Stimulated activated CD4-positive, alpha-beta T cell treated with anti-CD3 and anti-CD28 coated beads, Interleukin-1b, Interleukin-23, amount 100 ng/mL, for 1 hour (primary cell): ENCODE measurements at regions not wholly inside any gene's neighbourhood (a gene's known extent, or its start where the extent isn't known, plus 50 kb on each side); places are given as distances from the start of the nearest gene placed in this dataset.

Experiments
- DNase-seq, 2 donors: peaks; one replicate each; pipeline ENCODE4 v3.0.0-alpha.2; 2020; ENCODE audit warnings: low read depth in 2 of 2

DNA sequence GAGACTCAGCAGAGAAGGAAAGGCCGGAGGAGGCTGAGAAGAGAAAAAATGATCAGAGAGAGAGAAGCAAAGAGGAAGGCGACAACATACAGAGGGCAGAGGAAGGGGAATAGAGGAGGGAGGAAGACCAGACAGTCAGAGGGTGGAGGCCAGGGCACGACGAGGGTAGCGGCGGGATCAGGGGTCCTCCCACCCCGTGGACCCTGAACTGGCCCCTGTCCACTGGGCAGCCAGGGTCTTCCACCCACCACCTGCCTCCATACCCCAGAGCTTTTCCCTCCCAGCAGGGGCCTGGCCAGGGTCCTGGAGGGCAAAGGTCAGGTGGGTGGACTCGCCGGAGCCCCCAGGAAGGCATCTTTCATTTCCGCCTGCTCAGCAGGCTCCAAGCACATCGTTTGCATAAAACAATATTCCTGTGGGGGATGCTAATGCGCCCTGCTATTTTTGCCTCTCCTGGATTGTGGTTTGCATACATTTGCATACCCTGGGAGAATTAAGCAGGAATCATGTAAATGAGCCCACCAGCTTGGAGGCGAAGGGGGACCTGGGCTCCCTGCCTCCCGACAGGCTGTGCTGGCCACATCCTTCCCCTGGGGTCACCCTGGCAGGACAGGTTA is 394.1 kb downstream of the MN1 start:
- DNase-seq: no peak

DNA sequence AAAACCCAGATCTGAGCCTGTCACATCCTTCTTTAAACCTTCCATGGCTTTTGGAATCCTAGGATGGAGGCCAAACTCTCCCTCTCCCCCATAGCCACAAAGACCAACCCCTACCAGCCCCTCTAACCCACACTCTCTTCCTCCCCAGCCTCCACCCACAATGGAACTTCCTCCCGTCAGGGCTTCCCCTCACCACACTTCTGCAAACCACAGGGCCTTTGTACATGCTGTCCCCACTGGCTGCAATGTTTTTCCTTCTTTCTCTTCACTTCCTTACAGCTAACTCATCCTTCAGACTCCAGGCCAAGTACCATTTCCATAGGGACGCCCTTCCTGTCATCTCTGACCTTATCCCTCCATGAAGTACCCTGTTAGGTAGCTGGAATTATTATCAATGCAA is 393.5 kb downstream of the MN1 start:
- DNase-seq: no peak

DNA sequence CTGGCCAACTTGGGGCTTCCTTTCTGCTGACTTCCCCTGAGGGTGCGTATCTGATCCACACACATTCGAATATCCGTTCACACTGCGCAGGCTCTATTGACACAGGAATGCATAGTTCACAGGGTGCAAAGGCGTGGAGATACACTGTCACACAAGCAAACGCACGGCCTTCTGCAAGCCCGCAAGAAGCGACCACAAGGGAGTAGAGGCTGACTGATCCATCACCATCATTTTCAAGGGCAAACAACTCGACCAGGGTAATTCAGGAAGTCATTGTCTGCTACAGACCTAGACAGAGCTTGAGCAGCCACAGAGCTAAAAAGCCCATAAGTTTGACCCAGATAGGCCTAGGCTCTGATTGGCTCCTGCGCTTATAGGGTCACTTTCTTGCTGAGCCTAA is 392.3 kb downstream of the MN1 start:
- DNase-seq: no peak

DNA sequence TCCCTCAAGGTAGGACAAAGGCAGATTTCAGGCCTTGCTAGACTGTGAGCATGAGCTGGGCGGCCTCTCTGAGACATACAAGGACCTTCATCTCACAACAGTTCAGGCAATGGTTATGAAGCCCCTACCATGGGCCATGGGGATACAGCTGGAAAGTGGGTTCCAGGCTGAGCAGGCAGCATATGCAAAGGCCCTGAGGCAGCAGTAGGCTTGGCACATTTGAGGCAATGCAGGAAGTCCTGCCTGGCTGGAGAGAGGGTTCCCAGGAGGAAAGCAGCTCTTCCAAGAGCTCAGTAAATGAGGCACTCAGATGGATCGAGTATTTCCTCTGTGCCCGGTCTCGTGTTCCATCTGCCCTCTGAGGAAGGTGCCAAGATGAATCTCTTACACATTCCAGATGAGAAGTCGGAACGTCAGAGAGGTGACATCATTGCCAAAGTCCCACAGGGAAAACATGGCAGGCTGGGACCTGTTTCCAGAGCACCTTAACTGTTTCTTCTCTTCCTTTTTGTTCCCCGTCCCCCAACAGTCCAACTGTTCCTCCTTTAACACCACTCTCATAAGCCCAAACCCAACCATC is 388.6 kb downstream of the MN1 start:
- DNase-seq: no peak

DNA sequence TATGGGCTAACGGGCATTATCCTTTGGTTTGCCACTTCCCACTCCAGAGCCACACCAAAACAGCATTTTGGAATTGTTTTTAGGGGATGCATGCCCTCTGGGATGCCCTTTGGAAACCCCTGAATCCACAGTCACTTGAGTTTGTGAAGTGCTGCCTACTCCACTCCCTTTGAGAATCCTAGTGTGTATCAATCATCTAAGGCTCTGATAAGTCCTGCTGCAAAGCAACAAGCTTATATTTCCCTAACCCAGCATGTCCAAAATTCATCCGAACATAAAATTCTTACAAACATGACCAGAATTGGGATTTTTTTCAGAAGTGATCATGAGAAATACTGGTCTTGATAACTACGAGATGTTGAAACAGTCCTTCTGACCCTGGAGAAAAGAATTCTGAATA is 387.9 kb downstream of the MN1 start:
- DNase-seq: no peak

DNA sequence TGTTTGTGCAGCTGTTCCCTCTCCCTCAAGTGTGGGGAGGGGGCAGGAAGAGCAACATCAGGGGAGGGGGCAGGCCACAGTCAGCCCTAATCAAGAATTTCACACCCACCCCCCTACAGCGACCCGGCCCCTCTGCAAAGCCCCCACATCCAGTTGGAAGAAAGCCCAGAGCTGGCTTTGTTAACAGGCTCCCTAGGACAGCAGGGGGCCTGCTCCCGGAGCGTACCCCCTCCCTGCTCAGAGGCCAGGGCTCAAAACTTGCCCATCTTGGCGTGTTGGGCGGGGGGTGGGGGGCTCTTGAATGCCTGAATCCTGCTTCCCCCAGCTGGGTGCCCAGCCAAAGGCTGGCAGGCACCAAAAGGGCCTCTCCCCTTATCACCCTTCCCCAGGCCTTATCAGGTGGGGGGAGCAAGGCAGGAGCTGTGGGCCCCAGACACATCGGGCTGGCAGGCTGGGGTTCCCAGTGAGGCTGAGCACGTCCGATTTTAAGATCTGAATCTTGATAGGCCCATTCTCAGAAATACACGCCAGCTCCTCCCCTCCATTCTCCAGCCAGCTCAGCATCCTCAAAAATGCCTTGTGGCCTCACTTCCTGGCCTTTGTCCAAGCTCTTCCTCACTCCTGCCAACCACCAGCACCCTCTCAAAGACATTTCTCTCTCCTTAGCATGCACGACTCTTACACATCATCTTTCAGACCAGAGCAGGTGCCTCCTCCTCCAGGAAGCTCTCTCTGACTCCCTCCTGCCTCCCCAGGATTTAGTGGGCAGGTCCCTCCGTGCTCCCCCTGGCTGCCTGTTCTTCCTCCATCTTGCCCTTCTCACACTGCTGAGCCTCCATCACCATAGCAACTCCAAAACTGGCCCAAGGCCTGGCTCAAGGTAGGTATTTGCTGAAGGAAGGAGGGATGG is 384.8 kb downstream of the MN1 start:
- DNase-seq: no peak

DNA sequence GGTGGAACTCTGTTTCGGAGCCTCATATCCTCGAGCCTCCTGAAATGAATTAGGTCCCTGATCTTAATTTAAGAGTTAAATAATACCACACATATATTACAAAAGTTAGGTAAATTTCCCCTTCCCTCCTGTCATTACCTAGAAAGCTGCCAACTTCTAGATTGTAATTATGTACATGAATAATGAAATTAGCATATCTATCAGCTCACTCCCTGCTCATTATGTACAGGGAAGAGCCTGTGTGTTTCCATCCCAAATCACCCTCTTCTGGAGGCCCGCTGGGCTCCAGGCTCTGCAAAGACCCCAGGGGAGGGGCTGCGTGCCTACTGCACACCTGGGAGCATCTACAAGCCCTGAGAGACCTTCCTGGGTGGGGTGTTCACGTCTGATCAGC is 384.1 kb downstream of the MN1 start:
- no peak for DNase-seq

DNA sequence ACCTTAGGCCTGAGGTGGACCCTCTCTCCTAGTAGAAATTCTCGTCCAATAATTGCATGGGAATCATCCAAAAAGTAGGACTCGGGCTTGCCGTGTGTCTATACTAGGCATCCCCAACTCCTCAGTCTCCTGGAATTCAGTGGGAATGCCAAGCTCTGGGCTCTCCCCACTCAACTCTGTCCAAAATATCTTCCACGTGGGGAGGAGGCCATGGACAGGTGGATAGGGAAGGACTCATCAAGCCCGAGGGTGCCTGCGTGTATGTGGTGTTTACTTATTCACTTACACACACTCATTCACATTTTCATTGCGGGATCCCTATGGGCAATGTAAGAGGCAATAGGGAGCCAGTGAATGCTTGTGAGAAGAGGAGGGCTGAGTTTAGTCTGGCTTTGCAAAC is 383.3 kb downstream of the MN1 start:
- DNase-seq: no peak

DNA sequence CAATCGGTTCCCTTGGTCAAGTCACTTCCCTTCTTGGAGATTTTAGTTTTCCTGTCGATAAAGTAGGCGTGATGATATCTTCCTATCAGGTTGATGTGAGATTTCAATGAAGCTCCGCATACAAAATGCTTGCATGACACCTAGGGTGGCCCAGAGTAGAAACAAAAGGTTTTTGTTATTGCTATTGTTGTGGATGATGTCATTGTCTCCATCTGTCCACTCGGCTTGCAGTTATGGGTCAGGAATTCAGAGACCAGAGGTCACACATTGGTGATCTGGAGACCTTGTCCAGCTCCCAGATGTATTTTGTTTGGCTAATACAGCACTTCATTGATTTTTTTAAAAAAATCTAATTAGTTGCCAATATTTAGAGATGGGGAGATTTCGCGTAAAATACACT is 382.1 kb downstream of the MN1 start:
- DNase-seq: no peak

DNA sequence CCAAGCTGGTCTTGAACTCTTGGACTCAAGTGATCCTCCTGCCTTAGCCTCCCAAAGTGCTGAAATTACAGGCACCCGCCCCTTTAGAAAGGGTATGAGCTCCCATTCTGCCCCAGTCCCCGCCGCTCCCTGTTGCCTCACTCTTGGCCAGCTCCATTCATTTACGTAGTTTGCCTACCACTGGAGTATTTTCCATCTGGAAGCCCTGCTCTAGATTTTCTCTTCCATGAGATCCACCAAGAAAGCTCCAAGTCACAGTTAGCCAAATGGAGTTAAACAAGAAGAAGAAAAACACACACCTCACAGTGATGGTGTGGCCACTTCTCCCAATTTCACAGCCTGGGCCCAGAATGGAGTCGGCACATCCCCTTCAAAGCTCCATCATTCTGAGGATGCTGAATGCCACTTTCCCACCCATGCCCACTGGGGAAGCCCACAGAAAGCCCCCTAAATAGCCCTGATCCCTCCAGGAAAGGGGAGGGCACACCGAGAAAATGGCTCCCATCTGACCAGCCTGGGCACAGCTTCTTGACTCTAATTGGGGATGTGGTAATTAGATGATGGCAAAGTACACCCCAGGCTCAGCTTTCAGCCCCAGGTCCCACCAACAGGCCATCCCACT is 381.2 kb downstream of the MN1 start:
- DNase-seq: no peak

DNA sequence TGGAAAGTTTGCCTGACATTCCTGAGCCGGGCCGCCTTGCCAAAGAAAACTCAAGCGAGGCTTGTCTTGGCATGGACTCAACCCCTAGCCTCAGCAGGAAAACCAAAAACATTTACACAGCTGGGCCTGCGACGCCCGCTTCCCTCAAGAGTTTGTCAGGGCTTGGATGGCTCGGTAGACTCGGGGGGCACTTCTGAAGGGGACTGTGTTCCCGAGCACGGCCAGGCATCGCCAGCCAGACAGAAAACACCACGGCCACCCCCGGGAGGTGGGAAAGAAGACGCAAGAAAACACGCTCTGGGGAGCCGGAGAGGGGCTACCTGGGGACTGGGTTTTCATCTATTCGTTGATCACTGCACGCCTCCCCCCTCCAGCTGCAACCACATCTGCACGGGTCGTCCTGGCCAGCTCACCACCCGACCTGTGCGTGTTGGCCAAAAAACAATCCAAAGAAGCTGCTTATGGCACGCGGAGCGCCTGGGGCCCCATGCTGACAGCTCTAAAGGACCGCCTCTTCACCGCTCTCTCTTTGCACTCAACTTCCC is 380.7 kb downstream of the MN1 start:
- DNase-seq: no peak

DNA sequence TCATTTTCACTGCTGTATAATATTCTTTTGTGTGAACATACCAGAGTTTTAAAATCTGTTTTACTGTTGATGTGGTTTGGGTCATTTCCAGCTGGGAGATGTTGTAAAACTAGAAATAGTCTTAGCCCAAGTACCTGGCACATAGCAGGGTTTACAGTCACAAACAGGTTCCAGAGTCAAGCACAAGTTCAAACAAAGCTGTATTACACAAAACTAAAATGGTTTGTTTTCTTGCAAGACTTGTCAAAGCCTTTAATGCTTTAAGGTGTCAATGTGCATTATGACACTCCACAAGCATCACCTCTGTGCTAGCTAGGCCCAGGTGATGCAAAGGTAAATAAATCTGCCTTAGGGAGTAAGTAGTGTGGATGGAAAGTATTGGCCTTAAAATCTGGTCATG is 379.1 kb downstream of the MN1 start:
- DNase-seq: no peak

DNA sequence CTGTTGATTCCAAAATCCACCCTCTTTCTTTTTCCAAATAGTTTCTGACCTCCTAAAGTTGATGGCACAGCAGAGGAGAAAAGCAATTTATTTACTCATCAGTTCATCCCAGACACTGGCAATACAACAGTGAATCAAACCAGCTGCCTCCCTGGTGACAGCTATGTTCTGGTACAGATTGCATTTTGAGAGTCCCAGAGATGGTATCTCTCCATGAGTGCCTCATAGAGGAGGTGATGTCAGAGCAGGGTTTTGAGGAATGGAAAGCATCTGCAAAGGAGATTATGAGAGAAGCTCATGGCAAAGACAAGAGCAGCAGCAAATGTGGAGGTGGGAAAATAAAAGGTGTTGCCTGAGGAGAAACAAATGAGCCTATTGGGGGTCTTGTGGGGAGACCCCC is 377.2 kb downstream of the MN1 start:
- no peak for DNase-seq

DNA sequence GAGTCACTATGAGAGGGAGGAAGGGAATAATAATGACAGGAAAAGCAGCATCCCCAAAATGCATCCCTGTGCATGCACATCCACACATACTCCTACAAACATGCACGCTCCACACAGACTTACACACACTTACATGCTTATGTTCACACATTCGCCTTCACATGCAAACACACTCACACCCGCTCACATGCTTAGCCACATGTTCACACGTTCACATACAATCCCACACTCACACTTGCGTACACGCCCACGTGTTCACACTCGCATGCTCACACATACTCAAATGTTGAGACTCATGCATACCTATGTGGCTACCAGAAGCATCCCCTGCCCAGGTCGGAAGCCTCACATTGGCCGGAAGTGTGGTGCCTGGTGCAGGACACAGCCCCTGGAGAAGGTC is 372.1 kb downstream of the MN1 start:
- no peak for DNase-seq

DNA sequence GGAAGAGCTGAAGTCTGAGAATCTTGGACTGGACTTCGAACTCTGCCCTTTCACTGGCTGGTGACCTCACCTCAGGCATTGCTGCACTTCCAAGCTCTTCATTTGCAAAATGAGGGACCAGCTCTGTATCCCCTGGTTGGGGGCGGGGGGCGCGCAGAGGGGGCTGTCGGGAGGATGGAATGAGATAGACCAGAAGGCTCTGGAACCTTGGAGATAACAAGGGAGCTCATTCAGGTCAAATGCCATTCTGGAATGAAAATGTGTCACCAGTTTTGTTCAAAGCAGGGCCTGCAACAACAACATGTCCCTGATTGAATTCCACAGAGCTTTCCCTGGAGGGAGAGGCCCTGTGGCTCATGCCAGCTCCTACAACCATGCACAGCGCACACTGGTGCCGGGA is 370.5 kb downstream of the MN1 start:
- no peak for DNase-seq

DNA sequence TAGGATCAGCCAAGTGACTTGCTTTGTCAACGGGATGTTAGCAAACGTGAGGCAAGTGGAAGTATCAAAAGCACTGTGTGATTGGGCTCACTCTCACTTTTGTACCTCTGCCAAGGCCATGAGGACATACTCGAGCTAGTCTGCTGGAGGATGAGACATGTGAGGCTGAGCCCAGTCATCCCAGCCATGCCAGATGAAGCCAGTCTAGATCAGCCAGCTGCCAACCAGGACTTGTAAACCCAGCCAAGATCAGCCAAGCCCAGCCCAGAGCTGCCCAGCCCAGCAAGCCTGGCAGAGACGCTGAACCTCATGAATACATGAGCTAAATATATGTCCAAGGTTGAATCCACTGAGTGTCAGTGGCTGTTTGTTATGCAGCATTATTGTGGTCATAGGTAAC is 369.7 kb downstream of the MN1 start:
- DNase-seq: no peak

DNA sequence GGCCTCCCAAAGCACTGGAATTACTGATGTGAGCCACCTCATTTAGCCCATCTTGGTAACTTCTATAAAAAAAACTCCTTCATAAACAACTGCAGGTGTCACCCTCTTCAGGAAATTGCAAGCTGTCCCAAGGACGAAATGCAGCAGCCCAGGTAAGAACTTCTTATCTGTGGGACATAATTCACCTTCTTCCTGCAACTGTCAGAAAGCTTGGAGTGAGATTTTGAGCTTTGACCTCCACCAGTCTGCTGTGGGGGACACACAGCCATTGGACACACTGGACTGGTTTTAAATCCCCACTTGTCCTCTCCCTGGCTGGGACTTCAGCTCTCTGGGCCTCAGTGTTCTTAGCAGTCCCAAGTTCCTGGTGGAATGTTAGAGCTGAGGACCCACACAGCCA is 368.5 kb downstream of the MN1 start:
- DNase-seq: no peak

DNA sequence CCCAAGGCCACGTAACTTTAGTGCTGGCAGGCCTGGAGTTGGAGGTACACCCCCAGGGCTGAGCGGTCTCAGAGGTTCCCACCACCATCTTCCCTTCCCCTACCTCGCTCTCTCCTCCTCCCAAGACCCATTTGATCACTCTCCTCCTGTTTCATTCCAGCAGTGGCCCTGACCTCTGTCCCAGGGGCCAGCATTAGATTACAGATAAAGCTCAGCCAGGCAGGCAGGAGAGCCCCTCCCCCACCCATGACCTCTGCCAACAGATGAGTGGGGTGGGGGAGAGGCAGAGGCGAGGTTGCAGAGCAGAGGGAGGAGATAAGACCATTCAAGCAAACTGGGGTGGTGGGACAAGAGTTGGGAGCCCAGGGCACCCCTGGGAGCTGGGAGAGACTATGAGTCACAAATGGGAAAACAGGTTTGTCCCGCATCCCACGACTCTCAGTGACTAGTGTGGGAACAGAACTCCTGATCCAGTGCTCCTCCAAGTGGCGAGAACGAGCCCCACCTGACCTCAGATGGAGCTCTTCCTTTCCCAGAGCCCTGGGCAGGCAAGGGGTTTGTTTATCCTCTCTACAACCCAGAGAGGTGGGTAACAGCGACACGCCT is 367.9 kb downstream of the MN1 start:
- no peak for DNase-seq

DNA sequence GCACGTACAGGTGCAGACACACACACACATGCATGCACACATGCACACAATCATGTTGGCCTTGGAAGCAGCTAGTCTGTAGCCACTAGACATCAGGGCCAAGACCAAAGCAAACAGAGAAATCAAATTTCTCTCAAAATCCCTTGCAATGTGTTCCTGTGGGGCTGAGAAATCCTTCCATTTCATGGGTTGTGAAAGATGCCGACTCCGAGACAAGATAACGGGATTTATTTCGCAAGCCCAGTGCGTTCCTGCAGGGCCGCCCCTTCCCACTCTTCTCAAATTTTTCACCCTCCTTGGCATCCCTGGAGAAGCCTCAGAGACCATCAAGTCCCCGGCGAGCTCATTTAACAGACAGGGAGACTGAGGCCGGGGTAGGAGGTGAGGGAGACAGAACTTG is 366.7 kb downstream of the MN1 start:
- DNase-seq: no peak

DNA sequence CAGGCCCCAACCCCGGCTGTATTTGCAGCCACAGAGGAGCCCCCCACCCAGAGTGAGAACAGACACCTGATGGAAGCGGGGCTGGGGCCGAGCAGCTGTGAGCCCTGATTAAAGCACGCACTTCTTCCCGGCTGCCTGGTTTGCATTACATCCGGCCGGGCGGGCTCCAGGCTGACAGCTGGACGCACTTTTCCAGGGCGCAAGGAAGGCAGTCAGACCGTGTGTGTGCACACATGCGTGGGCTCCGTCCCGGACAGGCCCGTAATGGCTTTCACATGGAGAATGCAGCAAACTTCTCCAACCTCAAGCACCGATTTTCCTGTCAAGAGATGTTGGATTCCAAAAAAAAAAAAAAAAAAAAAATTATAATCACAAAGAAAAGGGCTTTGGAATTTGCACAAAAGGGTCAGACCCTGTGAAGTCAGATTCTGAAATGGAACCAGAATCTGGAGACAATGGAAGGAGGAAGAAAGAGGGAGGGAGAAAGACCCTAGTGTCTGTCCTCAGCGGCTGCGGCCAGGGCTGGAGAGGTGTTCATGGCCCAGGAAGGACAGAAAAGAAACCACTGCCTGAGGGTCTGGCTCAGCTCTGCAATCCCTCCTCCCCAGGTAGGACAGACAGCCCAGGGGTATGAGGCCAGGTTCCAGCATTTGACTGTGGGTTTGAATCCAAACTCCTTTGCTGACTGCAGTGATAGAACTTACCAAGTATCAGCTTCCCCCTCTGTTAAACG is 365.5 kb downstream of the MN1 start:
- DNase-seq: no peak

DNA sequence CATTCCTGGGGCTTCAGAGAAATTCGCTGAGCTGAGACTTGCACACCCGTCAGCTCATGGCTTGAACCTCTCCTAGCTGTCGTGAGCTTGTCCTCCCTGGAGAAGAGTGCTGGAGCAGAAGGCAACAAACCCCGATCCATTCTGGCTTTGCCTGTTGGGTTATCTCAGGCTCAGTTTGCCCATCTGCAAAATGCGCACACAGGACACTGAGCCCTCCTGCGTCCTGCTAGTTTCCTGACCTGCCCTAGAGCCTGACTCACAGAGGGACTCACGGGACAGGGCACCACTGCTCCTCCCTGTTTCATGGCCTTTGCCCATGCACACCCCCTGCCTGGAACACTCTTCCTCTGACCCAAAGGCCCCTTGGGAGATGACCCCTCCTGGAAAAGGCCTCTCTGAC is 365.0 kb downstream of the MN1 start:
- DNase-seq: no peak
